ENCODE measurements at regions not wholly inside any gene's neighbourhood (a gene's known extent, or its start where the extent isn't known, plus 50 kb on each side); places are given as distances from the start of the nearest gene placed in this dataset.

GRCh38 chr12:111310076-111310870 is 58.6 kb downstream of the PHETA1 start:
- intact Hi-C loops (cut with micrococcal nuclease) = no loop called here

GRCh38 chr12:111309584-111309983 is 59.3 kb downstream of the PHETA1 start:
- intact Hi-C loops (cut with micrococcal nuclease) = no loop called here

GRCh38 chr12:111308473-111308872 is 60.4 kb downstream of the PHETA1 start:
- intact Hi-C loops (cut with micrococcal nuclease) = no loop called here

GRCh38 chr12:111304642-111305071 is 64.2 kb downstream of the PHETA1 start:
- intact Hi-C loops (cut with micrococcal nuclease) = no loop called here

GRCh38 chr12:111303531-111303930 is 65.4 kb downstream of the PHETA1 start:
- intact Hi-C loops (cut with micrococcal nuclease) = no loop called here

GRCh38 chr12:111298582-111299436 is 70.1 kb downstream of the PHETA1 start:
- intact Hi-C loops (cut with micrococcal nuclease) = loop anchor here (1.0 kb wide), 2 partner anchors 275 to 362 kb away; no protein-coding TSS in a partner anchor

GRCh38 chr12:111297703-111298426 is 71.0 kb downstream of the PHETA1 start:
- intact Hi-C loops (cut with micrococcal nuclease) = no loop called here

GRCh38 chr12:111296906-111297463 is 71.9 kb downstream of the PHETA1 start:
- intact Hi-C loops (cut with micrococcal nuclease) = no loop called here

GRCh38 chr12:111295176-111295575 is 73.7 kb downstream of the PHETA1 start:
- intact Hi-C loops (cut with micrococcal nuclease) = no loop called here

GRCh38 chr12:111293266-111294009 is 75.5 kb downstream of the PHETA1 start:
- intact Hi-C loops (cut with micrococcal nuclease) = no loop called here

GRCh38 chr12:111291357-111291756 is 77.5 kb downstream of the PHETA1 start:
- intact Hi-C loops (cut with micrococcal nuclease) = no loop called here

GRCh38 chr12:111288771-111289170 is 80.1 kb downstream of the PHETA1 start:
- intact Hi-C loops (cut with micrococcal nuclease) = no loop called here

- intact Hi-C loops (cut with micrococcal nuclease) = no loop called here
Measured at GRCh38 chr12:111287125-111287900, 81.6 kb downstream of the PHETA1 start.

GRCh38 chr12:111285200-111285599 is 83.7 kb downstream of the PHETA1 start:
- intact Hi-C loops (cut with micrococcal nuclease) = no loop called here

- intact Hi-C loops (cut with micrococcal nuclease) = no loop called here
Measured at GRCh38 chr12:111284709-111285108, 84.2 kb downstream of the PHETA1 start.

GRCh38 chr12:111283966-111284365 is 84.9 kb downstream of the PHETA1 start:
- intact Hi-C loops (cut with micrococcal nuclease) = no loop called here

GRCh38 chr12:111283521-111283920 is 85.4 kb downstream of the PHETA1 start:
- intact Hi-C loops (cut with micrococcal nuclease) = no loop called here

GRCh38 chr12:111277570-111277969 is 91.3 kb downstream of the PHETA1 start:
- intact Hi-C loops (cut with micrococcal nuclease) = no loop called here

- intact Hi-C loops (cut with micrococcal nuclease) = no loop called here
Measured at GRCh38 chr12:111276146-111276545, 92.7 kb downstream of the PHETA1 start.

- intact Hi-C loops (cut with micrococcal nuclease) = no loop called here
Measured at GRCh38 chr12:111275308-111275707, 93.6 kb downstream of the PHETA1 start.
